ENCODE measurements at regions not wholly inside any gene's neighbourhood (a gene's known extent, or its start where the extent isn't known, plus 50 kb on each side); places are given as distances from the start of the nearest gene placed in this dataset.

DNA sequence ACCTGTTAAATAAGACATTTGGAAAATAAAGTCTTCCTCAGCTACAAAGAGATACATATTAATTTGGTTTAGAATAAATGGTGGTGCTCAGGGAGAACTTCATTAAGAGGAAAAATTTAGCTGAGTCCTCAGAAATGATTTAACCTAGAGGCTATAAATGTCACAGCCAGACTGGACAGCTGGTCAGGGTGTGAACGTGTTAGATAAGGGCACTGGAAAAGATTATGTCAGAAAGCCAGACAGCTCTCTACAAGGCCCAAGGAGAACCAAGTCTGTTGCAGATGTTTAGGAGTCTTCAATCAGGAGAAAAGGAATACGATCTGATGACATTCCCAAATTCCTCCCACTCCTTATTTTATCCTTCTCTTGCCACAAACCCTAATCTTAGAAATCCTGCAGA is 265.2 kb downstream of the MAT2B start:
- in situ Hi-C loops (cut with MboI; ENCODE audit: low sequenced_read_pairs), result no loop called here

DNA sequence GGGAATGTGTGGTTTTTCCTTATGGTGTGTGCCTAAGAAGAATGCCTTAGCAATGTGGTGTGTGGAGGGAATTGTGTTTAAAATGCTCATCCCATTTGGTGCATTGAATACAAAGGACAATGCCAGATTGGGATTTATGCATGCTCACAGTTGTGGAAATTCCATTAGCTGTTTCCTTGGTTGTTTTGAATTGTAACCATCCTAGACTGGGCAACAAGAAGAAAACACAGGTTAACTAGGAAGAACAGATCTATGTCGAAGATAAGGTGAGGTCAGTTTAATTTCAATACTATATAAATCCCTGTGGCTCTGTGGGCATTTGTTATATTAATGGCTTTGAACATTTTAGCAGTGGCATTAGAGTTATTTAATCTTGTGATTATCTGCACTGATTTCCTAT is 266.8 kb downstream of the MAT2B start:
- in situ Hi-C loops (cut with MboI; ENCODE audit: low sequenced_read_pairs), result no loop called here

DNA sequence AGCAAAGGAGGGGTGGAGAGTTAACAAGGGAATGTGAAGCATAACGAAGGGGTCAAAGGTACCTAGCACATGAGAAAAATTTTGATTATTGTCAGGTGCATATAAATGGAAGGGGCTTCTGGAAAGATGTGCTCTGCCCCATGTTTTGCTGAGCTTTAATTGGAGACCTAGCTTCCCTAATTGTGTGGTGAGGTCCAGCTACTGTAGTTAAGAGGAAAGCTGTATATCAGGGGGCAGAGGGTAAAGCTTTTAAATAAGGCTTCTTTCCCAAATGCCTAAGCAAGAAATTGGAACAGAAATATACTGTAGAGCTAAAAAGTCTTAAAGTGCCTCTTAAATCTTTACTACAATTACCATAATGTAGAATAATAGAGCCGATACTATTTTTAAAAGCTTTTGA is 267.2 kb downstream of the MAT2B start:
- in situ Hi-C loops (cut with MboI; ENCODE audit: low sequenced_read_pairs), result no loop called here

DNA sequence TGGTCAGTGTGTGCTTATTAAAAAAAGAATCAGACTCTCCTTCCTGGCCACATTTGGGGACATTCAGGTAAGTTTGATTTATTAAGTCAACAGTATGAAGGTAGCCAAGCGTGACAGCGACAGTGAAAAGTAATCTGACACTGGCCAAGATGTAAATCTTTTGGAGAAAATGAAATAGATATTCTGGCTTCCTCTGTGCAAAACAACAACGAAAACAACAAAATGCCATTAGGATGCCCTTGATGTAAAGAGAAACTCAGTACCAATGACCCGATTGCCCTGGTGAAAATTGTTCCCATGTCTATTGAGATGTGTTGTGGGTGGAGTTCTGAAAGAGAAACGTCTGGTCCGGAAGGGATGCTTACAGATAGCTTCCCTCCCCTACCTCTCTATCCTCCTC is 267.8 kb downstream of the MAT2B start:
- in situ Hi-C loops (cut with MboI; ENCODE audit: low sequenced_read_pairs), result no loop called here

DNA sequence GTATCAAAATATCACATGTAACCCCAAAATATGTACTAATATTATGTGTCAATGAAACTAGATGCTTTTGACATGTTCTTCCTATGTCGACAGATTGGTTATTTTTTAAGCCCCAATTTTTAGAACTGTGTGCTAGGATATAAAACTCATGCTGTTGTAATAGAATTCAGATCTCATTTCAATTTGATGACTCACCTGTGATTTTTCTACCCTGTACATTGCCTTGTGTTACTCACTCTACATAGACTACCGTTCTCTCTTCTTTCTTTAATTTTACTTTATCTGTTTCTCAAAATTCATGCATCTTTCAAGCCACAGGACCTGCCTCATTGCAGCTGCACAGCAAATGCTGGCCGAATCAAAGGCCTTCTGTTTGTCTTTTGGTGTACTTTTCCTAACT is 284.5 kb downstream of the MAT2B start:
- in situ Hi-C loops (cut with MboI; ENCODE audit: low sequenced_read_pairs), result no loop called here

DNA sequence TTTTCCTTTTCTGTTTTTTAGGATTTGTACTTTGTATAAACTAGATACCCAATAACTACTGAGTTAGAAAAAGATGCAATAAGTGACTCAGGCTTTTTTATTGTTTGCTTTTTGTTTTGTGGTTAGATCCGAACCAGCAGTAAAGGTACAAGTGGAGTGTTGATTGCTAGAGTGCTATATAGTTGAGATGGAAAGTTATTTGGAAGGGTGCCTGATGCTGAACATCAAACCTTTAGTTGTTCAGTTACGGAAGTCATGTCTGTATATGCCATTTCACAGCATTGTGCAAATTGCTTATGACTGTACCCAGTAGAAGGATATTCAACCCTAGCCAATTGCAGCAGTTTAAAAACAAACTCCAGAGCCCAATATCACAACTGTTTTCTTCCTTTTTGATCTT is 285.1 kb downstream of the MAT2B start:
- in situ Hi-C loops (cut with MboI; ENCODE audit: low sequenced_read_pairs), result no loop called here

DNA sequence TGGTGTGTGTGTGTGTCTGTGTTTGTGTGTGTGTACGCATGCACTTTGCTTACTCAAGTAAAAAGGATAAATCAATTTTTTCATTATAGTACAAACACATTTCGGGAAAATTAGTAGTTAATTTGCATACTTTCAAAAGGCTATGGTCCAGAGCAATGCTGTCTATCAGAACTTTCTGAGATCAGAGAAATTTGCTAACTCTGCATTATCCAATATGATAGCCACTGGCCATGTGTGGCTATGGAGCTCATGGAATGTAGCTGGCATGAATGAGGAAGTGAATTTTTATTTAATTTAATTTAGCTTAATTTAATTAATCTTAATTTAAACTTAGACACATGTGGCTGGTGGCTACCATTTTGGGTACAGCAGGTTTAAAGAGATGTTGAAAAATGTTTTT is 289.6 kb downstream of the MAT2B start:
- in situ Hi-C loops (cut with MboI; ENCODE audit: low sequenced_read_pairs), result no loop called here

DNA sequence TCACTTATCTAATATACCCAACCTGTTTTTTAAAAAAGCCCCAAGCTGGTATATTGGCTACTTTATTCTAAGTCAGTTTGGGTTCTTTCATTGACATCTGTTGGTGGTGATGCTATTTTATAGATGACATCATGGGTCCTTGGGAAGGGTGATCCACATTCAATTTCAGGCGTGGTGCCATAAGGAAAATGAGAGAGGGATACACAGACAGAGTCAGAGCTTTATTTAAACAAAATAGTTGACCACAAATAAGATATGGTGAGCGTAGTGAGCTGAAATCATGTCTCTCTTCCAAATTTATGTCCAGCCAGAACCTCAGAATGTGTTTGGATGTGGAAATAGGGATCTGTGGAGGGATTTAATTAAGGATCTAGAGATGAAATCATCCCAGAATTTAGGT is 302.4 kb downstream of the MAT2B start:
- in situ Hi-C loops (cut with MboI; ENCODE audit: low sequenced_read_pairs), result no loop called here

DNA sequence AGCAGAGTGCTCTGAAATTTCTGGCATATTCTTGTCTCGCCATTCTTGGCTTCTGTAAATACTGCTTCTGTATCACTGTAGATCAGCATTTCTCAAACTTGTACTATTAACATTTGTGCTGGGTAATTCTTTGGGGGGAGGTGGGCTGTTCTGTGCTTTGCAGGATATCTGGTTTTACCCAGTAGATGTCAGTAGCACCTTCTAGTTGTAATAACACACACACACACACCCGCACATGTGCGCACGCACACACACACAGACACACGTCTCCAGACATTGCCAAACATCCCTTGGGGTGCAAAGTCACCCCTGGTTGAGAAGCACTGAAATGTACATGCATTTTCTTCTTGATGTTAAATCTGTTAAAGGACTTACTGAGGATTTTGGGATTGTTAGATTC is 304.1 kb downstream of the MAT2B start:
- in situ Hi-C loops (cut with MboI; ENCODE audit: low sequenced_read_pairs), result no loop called here

DNA sequence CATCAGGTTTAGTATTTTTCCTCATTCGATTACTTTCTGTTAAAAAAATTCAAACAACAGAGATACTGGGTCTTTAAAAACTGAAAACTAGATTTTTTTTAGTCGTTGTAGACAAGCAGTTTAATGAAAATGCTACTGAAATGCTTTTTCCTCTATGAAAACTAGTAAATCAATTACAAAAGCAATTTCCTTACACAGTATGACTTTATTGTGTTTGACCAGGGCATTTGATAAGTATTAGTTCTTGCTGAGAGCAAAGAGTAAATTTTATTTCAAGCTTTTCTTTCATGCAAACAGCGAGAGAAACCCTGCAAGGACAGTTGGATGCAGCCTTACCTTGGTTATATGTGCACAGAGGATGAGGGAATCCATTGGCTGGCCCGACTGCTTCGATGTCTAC is 308.5 kb downstream of the MAT2B start:
- in situ Hi-C loops (cut with MboI; ENCODE audit: low sequenced_read_pairs), result no loop called here

DNA sequence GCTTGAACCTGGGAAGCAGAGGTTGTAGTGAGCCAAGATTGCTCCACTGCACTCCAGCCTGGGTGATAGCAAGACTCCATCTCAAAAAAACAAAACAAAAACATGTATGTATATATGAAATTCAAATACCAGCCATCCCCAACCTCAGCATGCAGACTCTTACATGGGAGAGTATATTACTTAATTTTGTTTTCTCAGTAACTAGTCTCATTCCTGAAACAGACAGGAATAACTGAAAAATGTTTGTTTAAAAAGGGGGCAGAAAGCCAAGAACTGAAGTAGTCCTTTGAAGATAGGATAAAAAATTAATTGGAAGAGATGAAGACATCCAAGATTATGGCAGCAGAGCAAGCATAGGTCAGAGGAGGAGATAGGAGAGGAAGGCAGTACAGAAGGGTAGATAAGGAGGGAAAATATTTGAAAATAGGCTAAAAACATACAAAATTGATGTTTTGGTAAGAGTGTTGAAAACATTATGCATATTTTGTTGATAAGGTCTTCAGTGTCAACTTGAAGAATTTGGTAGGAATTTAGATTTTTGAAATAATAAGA is 309.9 kb downstream of the MAT2B start:
- in situ Hi-C loops (cut with MboI; ENCODE audit: low sequenced_read_pairs), result no loop called here

DNA sequence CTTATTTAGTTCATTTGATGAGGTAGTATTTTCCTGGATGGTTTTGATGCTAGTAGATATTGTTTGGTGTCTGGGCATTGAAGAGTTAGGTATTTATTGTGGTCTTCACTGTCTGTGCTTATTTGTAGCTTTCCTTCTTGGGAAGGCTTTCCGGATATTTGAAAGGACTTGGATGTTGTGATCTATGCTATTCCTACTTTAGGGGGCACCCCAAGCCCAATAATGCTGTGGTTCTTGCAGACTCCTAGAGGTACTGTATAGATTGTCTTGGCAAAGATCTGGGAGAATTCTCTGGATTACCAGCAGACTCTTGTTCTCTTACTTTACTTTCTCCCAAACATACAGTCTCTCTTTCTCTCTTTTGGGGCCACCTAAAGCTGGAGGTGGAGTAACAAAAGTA is 315.7 kb downstream of the MAT2B start:
- in situ Hi-C loops (cut with MboI; ENCODE audit: low sequenced_read_pairs), result no loop called here

DNA sequence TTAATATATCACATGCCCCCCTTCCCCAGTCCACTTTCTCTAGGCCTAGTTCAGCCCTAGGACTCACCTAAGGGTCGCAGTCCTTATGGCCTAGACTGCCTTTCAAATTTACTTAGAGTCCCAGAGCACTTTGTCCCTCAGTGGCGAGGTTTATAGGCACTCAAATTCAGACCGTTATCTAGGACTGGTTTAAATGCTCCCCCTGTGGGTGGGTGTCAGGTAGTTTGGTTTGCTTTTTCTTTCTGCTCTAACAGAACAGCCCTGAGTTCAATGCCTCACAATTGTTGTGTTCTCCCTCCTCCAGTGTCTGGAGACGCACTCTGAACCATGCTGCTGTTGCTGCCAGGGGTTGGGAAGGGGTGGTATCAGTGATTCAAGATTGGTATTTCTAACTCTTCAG is 317.1 kb downstream of the MAT2B start:
- in situ Hi-C loops (cut with MboI; ENCODE audit: low sequenced_read_pairs), result no loop called here

DNA sequence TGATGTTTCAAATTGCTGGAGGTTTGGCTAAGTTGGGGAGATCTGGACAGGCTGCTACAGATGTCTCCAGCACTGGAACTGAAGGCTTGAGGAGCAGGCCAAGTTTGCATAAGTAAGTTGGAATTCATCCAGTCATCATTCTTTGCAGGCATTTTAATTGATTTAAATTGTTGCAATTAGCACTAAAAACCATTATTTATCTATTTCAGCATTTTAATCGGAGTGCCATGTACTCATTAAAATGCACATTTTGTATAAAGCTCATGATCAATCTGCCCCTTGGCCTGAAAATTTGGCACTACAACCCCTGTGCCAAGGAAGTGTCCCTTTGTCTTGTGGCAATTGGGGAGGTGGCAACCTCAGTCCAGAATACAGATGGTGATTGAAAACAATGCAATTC is 320.2 kb downstream of the MAT2B start:
- in situ Hi-C loops (cut with MboI; ENCODE audit: low sequenced_read_pairs), result no loop called here

DNA sequence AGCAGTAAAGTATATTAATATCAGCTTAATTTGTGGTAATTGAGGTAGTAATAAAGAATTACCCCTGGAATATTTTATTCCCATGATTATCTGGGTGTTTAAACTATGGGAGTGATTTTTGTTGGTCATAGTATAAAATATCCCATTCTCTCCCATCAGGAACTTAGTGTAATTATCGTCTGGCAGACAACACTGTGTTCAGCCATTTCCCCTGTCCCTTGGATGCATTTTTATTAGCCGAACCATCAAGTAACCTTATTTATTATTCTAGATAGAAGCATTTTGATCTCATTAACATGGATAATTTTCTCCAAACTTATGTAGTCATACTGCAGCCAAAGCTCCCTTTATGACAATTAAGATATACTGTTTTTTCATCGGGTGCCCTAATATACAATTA is 320.8 kb downstream of the MAT2B start:
- in situ Hi-C loops (cut with MboI; ENCODE audit: low sequenced_read_pairs), result no loop called here

DNA sequence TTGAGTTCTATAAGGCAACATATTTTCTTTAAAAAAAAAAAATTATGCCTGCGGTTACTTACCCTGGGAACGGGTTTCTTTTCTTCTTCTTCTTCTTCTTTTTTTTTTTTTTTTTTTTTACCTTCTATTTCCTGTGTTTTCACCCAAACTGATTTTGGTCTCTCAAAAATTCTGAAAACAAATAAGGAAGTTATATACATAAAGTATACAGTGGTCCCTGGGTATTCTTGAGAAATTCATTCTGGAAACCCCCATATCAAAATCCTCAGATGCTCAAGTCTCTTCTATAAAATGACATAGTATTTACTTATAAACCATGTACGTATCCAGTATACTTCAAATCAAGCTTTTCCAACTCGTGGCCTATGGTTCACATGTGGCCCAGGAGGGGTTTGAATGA is 326.7 kb downstream of the MAT2B start:
- in situ Hi-C loops (cut with MboI; ENCODE audit: low sequenced_read_pairs), result no loop called here

DNA sequence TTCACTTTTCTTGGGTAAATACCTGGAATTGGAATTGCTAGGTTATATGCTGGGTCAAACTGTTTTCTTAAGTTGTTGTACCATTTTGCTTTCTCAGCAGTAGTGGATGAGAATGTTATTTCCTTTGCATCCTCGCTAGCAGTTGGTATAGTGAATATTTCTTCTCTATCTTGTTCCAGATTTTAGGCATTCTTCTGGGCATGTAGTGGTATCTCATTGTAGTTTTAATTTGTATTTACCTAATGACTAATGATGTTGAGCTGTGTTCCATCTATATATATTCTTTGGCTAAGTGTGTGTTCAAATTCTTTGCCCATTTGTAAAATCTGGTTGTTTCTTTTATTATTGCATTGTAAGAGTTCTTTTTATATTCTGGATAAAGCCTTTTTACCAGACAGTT is 333.3 kb downstream of the MAT2B start:
- in situ Hi-C loops (cut with MboI; ENCODE audit: low sequenced_read_pairs), result no loop called here

DNA sequence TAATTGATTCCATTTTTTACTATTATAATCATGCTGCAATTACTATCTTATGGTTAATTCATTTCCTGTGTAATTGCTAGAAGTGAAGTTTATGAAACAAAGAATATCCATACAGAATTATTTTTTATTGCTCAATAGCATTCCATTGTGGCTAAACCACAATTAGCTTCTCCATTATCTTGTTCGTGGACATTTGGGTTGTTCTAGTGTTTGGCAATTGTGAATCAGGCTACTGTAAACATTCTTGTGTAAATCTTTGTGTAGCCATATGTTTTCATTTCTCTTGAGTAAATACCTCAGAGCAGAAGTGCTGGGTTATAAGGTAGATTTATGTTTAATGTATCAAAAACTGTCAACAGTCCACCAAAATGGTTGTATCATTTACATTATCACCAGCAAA is 341.1 kb downstream of the MAT2B start:
- in situ Hi-C loops (cut with MboI; ENCODE audit: low sequenced_read_pairs), result no loop called here

DNA sequence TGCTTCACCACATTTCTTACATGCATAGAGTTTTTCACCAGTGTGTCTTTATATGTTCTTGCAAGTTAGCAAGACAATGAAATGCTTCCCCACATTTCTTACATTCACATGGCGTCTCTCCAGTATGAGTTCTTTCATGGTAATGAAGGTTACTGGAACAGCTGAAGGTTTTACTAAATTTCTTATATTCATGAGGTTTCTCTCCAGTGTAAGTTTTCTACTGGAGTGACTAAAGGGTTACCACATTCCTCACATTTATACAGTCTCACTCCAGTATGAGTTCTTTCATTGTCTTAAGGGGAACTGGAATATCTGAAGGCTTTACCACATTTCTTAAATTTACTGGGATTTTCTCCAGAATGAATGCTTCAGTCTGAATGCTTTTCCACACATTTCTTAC is 350.3 kb downstream of the MAT2B start:
- in situ Hi-C loops (cut with MboI; ENCODE audit: low sequenced_read_pairs), result no loop called here

DNA sequence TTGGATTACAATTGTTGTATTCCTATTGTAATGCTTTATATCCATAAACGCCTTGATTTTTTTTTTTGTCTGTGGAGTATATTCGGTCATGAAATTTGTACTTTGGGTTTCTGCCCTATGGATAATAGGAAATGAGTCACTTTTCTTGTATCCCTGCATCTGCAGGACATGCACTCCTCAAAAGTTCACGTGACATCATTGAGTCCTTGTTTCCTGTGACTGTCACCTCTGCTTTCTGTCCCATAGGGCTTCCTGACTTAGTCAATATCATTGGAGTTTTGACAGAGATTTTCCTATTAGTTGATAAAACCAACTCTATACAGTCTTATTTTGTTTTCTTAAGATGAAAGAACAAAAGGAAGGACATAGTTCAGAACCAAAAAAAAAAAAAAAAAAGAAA is 356.3 kb downstream of the MAT2B start:
- in situ Hi-C loops (cut with MboI; ENCODE audit: low sequenced_read_pairs), result no loop called here

DNA sequence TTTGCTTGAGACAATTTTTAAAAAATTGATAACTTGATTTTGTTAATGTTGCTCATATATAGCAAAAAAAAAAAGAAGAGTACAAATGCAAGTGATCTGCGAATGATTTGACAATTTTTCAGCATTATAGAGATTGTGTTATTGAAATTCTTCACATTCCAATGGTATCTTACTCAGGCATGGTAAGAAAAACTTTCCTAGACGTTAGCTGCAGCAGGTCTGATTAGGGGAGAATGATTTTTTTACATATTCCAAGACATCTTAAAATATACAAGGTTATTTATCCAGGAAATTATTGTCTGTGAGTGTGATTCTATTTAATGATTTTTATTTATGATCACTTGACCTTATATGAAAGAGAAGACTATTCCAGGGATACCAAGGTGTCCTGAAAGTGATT is 361.9 kb downstream of the MAT2B start:
- in situ Hi-C loops (cut with MboI; ENCODE audit: low sequenced_read_pairs), result no loop called here

DNA sequence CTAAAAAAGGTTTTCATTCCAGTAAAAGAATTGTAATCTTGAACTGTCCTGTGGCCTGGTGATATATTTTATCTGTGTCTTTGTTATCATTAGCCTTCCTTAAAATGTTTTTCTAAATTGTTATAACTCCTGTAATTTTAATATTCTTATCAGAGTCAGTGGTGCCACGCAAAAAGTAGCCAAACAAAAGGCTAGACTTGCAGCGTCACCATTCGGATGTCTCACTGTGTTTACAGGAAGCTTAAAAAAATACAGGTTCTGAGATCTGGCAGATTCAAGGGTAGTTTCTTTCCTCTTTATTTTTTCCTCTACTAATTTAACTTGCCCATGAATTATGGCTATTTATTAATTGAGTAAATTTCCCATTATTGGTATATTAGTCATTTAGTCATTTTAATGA is 362.3 kb downstream of the MAT2B start:
- in situ Hi-C loops (cut with MboI; ENCODE audit: low sequenced_read_pairs), result no loop called here

DNA sequence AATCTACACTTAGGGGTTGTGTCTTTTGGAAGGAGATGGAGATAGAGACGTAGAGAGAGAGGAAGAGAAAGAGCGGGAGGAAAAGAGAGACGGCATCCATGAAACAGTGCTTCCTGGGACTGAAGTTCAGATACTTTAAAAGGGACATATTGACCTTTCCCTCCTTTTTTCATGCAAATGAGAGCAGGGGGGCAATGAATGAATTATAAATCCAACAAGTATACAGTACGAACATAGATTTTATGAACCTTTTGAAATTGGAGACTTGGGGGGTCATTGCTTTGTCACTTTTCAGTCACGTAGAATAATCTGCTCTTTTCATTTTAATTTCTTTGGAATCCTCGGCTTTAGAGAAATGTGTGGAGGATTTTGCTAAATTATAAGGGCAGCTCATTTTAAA is 364.2 kb downstream of the MAT2B start:
- in situ Hi-C loops (cut with MboI; ENCODE audit: low sequenced_read_pairs), result no loop called here

DNA sequence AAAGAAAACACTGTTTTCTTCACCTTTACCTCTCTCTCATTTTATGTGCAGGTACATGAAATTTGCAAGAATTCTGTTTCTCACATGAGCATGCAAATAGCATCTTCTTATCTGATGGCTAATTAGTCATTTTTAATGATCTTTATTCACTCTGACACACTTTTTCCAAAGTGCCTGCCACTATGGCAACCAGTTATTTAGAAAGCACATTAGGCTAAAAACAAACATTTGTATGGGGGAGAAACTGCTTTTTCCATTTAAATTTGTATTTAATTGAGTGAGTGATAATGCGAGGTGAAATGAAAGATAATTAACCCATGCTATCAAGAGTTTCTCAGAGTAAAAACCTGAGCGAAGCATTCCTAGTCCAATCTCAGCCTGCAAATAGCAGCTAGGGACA is 365.0 kb downstream of the MAT2B start:
- in situ Hi-C loops (cut with MboI; ENCODE audit: low sequenced_read_pairs), result no loop called here

Measured in HL-60/S4 (cell line).